Left renal cortex interstitium (tissue), 4 donors: ENCODE measurements at regions not wholly inside any gene's neighbourhood (a gene's known extent, or its start where the extent isn't known, plus 50 kb on each side); places are given as distances from the start of the nearest gene placed in this dataset.

Experiments
- DNase-seq, 4 donors: peaks; one replicate each; pipeline ENCODE4 v3.0.0-alpha.2; 2013; ENCODE audit warnings: low read depth in 4 of 4, low spot score in 2 of 4, missing footprints in 1 of 4

DNA sequence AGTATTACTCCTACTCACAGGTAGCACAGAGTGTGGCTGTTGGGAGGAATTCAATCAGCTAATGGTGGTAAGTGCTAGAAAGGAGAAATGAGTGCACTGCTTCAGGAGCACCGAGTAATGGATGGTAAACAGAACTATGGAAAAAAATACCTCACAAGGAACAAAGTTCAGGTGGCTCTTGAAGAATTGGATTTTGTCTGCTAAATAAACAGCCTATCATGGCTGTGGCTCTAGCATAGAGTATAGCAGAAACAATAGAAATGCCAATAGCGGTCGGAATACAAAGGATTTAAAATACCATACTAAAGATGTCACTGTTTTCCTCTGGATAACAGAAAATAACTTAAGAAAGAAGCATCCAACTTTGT, 482.5 kb downstream of the NUP35 start:
- DNase-seq = no peak

DNA sequence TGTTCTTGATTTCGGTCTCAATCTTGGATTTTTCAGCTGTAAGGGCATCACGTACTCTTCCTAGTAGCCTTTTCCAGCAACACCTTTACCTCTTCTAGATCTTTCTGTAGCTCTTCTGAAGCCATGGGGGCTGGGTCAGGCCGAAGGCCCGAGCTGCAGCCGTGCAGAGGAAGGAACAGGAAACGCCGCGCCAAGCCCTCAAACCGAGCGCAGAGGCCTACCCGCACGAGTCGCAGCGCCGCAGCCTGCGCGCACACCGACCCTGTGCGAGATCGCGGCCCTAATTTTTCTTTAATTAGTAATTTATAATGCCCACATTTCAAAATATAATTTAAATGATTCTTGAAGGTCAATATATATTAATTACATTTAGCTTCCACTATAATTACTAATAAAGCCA, 483.8 kb downstream of the NUP35 start:
- DNase-seq = no peak

DNA sequence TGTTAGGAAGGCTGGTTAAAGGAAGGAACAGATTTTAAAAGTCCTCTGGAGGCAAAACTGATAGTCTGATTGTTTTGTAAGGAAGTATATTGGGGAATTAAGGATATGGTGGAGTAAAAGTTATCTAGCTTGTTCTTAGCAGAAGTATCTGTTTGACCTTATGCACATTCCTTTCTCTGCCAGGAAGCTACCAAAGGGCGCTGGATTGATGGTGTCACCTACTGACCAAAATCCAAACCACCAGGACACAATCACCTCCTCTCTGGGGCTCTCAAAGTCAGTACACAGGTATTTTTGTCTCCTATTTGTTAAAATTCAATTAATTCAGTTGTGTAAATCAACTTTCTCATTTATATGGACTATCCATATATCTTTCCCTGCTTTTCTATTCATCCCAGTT, 484.5 kb downstream of the NUP35 start:
- DNase-seq = no peak

DNA sequence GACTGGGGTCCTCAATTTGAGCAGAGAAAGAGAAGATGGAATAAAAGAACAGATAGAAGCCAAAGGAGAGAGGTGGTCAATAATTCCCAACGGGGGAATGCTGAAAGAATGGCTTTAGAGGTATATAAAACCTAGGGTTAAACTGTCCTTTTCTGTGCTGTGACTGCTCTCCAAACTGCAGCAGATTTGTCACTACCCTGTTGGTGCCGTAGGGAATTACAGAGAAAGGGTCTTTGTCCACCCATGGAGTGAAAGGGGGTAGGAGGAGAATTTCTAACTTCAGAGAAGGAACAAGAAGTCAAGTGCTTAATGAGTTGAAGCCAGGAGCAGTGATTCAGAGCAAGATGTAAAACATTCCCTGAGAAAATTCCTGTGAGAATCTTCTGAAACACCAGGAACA, 486.5 kb downstream of the NUP35 start:
- no peak for DNase-seq

DNA sequence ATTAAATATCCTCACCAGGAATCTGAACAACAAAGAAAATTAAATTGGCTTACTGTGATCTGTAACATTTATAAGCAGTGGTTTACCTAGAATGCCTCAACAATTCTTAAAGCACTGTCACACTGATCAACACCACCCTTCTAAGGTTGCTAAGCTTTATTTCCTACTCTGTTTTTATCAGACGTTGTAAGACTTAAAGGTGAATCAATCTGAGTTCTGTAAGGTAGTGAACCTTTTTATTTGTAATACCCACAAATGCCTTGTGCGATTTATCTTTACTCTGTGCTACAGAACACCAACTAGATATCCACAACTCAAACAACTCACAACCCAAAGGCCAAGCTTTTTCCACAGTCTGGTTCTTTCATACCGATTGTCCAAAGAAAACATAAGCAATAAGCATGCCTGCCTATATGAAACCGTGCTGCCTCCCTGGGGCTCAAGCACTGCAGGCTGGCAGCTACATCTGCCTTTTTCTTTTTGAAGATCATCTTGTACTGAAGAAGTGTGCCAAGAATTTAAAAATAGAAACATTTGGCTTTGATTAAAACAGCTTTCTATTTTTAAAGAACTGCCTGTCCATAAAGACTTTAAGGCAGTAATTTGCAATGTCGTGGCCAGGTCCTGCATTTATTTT, 490.7 kb downstream of the NUP35 start:
- DNase-seq = no peak

DNA sequence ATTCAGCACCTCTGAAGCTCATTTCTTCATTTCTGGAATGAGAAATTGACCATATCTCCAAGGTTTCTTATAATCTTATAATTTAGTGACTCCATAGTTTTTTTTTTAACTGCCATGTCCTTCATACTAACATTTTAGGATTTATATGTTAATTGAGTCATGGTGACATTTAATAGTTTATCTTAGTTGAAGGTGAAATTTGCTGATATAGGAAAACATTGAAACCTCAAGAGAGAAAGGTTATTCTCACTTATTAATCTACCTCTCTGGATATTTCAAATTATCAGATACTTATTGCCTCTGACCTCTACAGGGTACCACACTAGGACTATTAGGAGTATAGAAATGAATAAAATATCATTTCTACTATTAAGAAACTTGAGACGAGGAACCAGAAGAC, 499.0 kb downstream of the NUP35 start:
- DNase-seq = no peak

- no peak for DNase-seq
Observed at GRCh38 chr2:183630964-183631363, 506.7 kb downstream of the NUP35 start.

DNA sequence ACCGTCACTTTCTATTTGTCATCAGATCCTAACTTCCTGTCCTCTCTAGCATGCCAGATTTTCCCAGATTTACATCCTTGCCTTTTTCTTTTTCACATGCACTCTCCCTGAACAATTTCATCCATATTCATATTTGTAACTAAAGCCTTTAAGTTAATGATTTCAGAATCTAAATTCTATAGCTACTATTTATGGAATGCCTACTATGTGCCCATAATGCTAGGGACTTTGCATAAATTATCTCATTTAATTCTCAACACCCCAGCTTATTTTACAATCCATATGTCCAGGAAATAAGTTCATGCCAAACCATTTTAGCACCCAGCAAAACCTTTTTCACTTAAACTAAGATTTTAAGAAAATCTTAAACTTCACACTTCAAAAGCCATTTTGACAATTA, 531.9 kb downstream of the NUP35 start:
- DNase-seq = no peak

DNA sequence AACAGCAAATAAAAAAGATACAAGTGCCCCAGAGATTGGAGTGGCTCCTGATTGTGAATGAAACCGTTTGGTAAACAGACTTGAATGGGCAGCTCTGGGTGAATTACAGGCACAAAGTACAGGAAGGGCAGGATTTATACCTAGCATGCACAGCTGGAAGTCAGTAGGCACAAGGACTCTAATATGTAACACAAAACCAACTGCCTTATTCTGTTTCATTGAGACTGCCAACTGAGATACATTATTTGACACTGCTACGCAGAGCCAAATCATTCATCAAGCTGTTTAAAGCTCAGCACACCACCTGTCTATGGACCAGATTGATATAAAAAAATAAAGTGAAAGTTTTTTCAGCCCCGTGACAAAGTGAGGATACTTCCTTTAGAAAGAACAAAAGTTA, 541.2 kb downstream of the NUP35 start:
- peak in 2 of 4 donors; percentile 6 to 11 for DNase-seq

GRCh38 chr2:183666031-183666430, 541.8 kb downstream of the NUP35 start:
- DNase-seq = no peak

GRCh38 chr2:183671233-183671632, 547.0 kb downstream of the NUP35 start:
- DNase-seq = no peak

DNA sequence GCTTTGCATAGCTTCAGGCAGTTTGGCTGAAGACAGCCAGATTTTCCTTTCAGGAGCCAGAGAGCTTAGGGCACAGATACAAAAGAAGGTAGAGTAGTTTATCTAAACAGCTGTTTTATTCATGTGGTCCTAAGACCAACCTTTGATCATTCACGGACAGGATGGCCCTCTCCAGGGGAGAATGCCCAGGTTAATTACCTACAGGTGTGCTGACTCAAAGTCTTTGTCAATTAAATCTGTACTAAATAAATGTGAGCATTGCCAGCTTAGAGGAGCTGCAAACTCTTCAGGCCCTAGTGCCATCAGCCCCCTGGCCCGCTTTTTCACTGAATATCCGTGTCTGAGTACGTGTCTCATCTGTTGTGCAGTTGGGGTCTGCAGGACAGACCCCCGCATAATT, 554.7 kb downstream of the NUP35 start:
- no peak for DNase-seq

DNA sequence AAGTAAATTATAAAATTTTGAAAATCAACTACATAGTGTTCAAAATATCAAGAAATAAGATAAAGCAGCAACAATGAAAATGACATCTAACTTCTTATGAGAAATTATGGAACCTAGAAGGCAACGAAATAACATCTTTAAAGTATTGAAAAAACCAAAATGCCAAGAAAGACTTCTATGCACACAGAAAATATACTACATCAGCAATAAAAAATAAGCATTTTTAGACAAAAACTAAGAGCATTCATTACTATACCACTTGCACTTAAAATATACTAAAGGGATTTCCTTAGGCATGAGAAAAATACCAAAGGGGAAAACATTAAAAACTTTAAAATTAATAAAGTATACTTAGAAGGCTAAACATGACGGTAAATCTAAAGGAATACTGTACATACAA, 556.3 kb downstream of the NUP35 start:
- no peak for DNase-seq

DNA sequence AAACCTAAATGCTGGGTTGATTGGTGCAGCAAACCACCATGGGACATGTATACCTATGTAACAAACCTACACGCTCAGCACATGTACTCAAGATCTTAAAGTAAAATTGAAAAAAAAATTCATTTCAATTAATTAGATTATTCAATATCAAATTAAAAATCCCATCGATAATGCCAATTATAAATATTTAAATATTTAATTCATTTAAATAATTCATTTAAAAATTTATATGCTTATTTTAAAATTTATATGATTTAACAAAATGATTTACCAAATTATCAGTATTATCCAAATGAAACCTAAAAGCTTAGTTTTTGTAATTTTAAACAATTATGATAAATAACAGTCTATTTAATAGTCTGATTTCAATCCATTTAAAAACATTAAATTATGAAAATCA, 560.4 kb downstream of the NUP35 start:
- no peak for DNase-seq

DNA sequence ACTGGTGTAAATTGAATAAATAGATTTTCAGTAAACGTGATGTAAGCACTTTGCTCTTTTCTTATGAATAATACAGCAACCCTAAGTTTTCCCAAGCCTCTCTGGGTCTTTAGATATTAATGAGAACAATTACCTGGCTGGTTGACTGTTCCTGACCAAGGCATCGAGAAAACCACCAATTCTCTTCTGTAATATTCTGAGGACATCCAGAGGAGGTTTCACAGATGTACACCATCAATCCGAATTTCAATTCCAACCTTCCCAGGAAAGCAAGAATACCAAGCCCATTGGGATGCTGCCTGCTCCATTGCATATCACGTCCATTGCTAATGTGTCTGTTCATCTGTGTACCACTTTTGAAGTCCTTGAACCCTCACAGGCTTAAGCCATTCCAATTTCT, 571.8 kb downstream of the NUP35 start:
- DNase-seq = no peak

DNA sequence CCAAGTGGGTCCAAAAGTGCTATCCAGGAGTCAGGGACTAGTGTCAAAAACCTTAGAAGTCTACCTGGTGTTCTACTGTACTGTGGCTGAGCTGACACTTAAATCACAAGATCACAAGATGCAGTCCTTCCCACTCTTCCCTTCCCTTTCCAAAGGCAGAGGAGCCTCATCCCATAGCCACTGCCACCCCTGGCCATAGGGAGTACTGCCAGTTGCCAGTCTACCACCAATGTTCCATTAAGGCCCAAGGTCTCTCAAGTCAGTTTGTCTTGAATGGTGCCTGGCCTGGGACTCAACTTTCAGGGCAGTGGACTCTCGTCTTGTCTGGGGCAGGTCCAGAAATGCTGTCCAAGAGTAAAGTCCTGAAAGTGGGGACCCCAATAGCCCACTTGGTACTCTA, 585.6 kb downstream of the NUP35 start:
- no peak for DNase-seq

GRCh38 chr2:183718246-183718645, 594.0 kb downstream of the NUP35 start:
- DNase-seq = no peak

GRCh38 chr2:183723278-183723677, 599.0 kb downstream of the NUP35 start:
- no peak for DNase-seq

DNA sequence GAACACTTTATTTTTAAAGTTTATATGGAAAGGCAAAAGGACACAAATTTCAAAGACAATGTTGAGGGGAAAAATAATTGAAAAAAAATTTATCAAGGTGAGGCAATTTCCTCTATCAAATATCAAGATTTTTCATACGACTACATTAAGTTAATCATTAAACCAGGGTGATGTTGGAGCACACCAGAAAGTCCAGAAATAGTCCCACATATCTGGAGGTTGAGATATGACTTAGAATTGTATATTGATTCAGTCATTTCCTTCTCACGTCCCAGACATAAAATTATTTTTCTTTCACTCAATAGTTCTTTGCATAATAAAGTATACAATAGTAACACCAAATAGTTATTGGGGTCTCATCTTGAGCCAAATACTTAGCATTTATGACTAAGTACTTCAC, 605.1 kb downstream of the NUP35 start:
- no peak for DNase-seq

DNA sequence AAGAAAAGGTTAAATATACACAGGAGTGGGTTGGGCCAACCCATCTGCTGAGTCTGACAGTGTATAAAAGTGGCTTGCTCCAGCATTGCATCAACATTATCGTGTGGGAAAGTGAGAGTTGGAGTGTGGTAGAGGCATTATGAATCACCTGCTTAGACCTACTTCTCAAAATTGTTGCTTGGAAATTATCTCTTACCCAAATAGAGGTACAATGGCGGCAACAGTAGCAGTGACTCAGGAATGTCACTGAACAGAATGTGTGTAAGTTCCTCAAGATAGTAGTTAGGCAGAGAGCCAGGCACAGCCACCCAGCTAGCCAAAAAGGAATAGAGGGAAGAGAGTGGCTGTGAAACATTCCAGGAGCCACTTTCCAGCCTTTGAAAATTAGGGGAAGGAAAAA, 616.0 kb downstream of the NUP35 start:
- DNase-seq = no peak

- no peak for DNase-seq
Observed at GRCh38 chr2:183752571-183752970, 628.3 kb downstream of the NUP35 start.

- DNase-seq = no peak
Observed at GRCh38 chr2:183759033-183759432, 634.8 kb downstream of the NUP35 start.

DNA sequence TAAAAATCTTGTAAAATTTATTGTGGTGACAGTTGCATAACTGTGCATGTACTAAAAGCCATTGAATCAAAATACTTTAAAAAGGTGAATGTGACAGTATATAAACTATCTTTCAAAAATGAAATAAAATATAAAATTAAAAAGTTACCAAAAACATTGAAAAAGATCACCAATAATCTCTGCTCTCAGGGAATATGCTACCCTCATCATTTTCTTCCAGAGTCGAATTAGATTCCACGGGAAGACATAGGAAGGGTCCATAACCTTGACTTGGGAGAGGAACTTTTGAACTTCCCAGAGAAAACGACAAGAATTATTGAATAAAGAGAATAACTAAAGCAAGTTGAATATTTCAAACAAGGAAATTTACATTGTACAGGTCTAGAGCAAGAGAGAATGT, 649.5 kb downstream of the NUP35 start:
- no peak for DNase-seq
